H1 (cell line): ENCODE measurements at regions not wholly inside any gene's neighbourhood (a gene's known extent, or its start where the extent isn't known, plus 50 kb on each side); places are given as distances from the start of the nearest gene placed in this dataset.

Experiments used
- BRCA1 ChIP-seq: IDR thresholded peaks from 2 replicates; pipeline ENCODE4 v1.6.1; 2012; ENCODE audit warnings: low read depth, low read length, improper control_type of control experiment

GRCh38 chr17:79242873-79243602 lies 168.4 kb downstream of the ENGASE start (continued):
- no peak for TF ChIP-seq BRCA1
